Effector CD4-positive, alpha-beta T cell (primary cell): ENCODE measurements at regions not wholly inside any gene's neighbourhood (a gene's known extent, or its start where the extent isn't known, plus 50 kb on each side); places are given as distances from the start of the nearest gene placed in this dataset.
"Not testable (repeated sequence)": the region's sequence is repeated elsewhere in the genome, so short reads cannot be mapped to it uniquely, and the experiment has no call there.

Experiments
- DNase-seq: peaks from one replicate; pipeline ENCODE4 v3.0.0-alpha.2; 2020

DNA sequence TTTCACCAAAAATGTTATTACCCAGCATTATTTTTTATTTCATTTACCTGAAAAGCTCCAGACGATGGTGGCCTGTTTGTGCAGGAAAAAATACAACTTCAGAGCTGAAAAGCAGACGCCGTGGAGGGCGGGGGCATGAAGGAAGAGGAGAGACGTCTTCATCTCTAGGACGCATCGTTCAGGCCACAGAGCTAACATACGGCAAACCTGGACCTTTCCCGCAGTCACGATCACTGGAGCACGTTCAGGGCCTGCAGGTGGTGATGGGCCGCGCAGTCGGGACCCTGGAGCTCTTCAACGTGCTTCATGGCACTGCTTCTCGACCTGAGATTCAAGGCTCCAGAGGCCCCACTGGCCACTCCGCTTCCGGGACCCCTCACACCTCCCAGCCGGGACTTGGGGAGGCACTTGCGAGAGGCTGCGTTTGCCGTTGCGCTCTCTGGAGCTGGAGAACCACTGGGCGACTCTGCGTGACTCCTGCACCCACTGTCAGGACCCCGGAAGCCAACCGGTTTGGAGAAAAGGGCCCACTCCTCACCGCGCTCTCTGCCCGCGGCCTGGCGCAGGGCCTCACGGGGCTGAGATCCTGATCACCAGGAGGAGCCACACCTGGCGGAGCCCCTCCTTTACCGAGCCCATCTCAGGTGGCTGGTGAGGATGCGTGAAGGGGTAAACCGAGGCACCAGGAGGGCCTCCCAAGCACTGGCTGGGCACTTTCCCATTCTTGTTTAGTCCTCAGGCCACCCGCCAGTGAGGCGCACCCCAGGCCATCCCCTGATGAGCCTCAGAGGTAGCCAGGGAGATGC is 164.4 kb upstream of the AFDN start:
- no peak for DNase-seq

- no peak for DNase-seq
Observed at GRCh38 chr6:167662881-167663205, 163.9 kb upstream of the AFDN start.

GRCh38 chr6:167663316-167663715 is 163.4 kb upstream of the AFDN start:
- no peak for DNase-seq

DNA sequence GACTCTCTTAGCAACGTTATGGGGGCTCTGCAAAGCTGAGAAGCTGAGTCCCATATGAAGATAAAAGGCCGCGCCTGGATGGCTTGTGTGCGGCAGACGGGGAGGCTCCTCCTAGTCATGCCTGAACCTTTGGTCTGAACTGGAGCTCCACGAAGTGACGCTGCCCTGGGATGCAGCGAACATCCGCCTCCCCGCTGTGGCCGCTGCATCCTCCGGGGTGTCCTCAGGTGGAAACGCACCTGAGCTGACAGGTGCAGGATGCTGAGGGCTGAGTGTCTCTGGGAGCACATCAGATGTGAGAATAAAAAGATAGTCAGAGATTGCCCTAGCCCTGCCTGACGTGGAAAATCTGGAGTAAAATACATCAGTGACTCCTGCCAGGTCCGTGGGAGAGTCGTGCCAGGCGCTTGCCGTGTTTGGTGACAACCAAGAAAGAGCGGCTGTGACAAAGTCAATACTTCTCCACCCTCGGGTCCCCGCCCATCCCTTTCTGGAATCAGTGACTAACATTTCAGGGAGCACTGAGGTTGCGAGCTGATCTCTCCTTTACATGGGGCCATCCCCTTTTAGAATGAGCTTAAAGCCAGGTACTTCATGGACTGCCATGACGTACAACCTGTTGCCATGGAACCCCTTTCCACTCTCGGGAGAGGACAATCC is 162.8 kb upstream of the AFDN start:
- no peak for DNase-seq

DNA sequence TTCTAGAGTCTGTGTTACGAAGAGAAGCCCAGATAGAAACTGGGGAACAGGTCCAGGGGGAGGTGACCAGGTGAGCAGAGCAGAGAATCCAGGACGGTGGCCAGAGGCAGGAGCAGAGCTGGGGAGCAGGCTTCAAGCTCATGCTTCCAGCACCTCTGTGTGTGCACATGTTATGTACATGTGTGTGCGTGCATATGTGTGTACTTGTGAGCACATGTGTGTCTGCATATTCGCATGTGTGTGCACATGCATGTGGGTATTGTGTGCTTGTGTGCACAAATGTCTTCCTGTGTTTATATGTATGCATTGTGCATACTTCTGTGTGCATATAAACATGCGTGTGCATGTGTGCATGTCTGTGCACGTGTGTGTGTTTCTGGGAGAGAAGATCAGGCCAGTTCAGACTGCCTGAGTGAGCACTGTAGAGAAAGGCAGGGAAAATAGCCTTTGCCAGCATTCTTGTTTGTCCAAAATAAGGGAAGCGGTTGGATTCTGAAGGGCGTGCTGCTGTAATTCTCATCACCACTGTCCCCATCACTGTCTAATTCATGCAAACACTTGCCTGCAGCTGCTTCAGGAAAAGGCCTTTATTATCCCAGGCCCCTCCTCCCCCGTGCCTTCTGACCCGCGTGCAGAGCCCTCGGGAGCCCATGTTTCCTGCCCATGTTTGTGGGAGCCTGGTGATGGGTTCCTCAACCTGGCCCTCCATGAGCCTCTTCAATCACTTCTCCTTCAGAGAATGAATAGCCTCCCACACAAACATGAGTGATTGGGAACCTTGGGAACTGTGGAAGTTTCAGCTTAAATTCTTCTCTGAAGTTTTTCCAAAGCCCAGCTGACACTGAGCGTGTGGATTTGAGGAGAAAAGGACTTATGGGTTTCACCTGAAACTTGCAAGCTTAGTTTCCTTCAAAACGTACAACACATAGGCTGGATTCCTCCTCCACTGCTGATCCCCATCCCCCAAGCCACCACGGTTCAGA is 161.7 kb upstream of the AFDN start:
- DNase-seq = no peak

GRCh38 chr6:167665698-167666330 is 160.9 kb upstream of the AFDN start:
- DNase-seq = no peak

- no peak for DNase-seq
Observed at GRCh38 chr6:167666571-167667203, 160.0 kb upstream of the AFDN start.

DNA sequence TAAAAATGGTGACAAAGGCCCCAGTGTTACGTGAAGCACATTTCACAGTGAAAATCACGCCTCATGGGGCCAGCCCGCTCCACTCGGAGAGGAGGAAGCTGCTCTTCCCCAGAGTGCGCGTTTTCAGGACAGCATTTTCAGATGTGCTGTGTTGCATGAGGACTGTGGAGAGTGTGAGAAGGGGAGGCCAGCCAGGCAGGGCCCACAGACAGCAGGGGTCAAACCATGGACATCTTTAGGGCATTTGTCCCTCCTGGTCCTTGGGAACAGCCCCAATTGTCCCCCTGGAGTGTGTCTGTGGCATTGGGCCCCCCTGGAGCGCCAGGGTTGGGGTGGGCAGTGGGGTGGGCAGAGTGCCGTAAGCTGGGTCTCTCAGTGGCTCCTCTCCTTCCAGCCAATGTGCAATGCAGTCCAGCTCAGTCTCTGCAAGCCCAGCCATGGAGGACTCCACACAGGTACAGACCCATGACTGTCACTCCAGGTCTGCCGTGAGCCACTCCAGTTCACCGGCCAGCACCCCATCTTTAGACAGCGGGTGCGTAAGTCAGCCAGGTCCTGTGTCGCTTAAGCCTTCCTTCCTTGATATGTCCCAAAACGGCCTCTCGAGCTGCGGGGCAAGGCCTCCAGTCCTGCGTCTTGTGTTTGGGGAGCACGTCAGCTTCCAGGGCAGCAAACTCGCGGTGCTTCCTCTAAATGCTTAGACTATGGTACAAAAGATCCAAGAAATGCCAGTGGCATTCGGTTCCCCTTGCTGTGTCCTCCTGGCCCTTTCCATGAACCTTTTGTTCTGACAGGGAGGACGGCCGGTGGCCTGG is 159.3 kb upstream of the AFDN start:
- DNase-seq = no peak

- DNase-seq = no peak
Observed at GRCh38 chr6:167668019-167668753, 158.5 kb upstream of the AFDN start.

- no peak for DNase-seq
Observed at GRCh38 chr6:167668754-167669552, 157.8 kb upstream of the AFDN start.

DNA sequence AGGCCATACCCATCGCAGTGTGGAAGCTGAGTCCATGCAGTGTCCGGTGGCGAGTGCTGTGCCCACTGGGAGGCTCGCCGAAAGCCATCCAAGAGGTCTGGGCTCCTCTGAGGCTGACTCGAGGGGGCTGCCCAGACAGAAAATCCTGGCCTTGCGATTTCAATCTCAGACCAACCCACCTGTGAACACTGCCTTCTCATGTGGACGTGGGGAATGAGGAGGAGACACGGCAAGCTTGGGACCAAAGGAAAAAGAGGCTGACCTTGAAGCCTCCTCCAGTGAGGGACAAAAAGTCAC is 157.2 kb upstream of the AFDN start:
- no peak for DNase-seq

DNA sequence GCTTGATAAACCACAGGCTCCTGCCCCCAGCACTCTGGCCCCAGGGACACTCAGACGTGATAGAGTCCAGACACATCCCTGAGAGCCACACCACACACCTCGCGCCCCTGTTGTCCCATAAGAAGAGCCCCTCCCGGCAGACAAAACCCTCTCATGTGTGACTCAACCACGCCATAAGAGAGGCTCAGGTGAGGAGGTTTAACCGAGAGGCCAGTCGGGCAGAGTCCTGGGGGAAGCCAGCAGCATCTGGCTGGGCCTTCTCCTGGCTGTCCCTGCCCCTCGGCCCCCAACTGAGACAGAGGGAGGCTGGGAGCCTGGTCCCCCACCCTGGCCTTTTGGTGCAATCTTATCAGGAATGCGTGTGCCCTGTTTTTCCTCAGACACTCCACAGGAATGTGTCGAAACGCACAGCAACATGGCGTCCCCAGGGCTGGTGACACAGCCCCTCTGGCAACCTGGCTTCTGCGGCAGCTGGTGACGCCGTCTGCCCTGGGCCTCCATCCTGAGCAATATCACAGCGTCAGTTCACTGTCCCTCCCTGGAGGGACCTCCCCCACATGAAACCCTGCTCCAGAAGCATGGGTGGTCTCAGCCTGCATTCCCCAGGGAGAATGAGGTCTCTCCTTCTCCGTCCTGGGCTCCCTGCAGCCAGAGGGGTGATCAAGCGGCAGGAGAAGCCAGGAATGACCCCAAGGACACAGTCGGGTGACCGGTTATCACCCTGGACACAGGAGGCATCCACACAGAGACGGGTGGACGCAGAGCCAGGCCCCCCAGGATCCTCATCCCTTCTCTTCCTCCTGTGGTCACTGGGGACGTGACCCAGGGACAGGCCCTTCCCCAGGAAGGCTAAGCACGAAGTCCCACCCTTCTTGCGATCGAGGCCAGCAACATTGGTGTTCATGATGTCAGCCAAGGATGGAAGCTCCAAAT is 156.6 kb upstream of the AFDN start:
- DNase-seq = no peak

- DNase-seq = no peak
Observed at GRCh38 chr6:167670938-167671338, 155.8 kb upstream of the AFDN start.

DNA sequence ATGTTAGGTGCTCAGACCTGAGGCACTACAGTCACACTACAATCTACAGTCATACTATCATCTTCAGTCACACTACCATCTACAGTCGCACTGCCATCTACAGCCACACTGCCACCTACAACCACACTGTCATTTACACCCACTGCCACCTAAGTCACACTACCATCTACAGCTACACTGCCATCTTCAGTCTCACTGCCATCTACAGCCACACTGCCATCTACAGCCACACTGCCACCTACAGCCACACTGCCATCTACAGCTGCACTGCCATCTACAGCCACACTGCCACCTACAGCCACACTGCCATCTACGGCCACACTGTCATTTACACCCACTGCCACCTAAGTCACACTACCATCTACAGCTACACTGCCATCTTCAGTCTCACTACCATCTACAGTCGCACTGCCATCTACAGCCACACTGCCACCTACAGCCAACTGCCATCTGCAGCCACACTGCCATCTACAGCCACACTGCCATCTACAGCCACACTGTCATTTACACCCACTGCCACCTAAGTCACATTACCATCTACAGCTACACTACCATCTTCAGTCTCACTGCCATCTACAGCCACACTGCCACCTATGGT is 155.2 kb upstream of the AFDN start:
- not testable (repeated sequence) for DNase-seq

- no peak for DNase-seq
Observed at GRCh38 chr6:167671977-167672687, 154.6 kb upstream of the AFDN start.

GRCh38 chr6:167672738-167673137 is 154.0 kb upstream of the AFDN start:
- DNase-seq = no peak

DNA sequence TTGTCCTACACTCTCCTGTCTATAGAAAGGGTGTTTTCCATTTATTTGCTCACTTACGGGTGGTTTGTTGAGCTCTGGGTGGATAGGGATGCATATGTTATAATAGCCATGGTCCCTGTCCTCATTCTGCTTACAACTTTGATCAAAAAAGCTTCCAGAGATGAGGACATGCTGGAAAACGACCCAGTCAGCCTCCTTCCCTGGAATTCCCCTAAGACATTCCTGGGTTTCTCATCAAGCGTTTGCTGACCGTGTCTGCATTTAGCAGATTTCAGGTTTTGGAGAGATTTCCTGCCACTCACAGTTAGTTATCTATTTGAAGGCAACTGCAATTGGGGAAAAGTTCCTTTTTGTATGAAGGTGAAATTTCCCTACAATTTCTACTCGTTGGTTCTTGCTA is 152.8 kb upstream of the AFDN start:
- DNase-seq = no peak

- DNase-seq = no peak
Observed at GRCh38 chr6:167674486-167674885, 152.2 kb upstream of the AFDN start.
